K562 (cell line): ENCODE measurements at regions not wholly inside any gene's neighbourhood (a gene's known extent, or its start where the extent isn't known, plus 50 kb on each side); places are given as distances from the start of the nearest gene placed in this dataset.

Source experiments
- KLF10 ChIP-seq: fragments of 250-450 bp; sonication (Bioruptor Pico); IDR thresholded peaks from 2 replicates; pipeline ENCODE4 v1.6.1; 2021; ENCODE audit warnings: matching md5 sums
- KLF16 ChIP-seq: IDR thresholded peaks from 2 replicates; pipeline ENCODE4 v1.6.1; 2016; ENCODE audit warnings: antibody characterized with exemption
- NCOR1 ChIP-seq: fragments of 450-650 bp; IDR thresholded peaks from 2 replicates; pipeline ENCODE4 v1.6.1; 2016; ENCODE audit warnings: mild to moderate bottlenecking, moderate library complexity
- POLR2A ChIP-seq: fragments of 450-650 bp; conservative IDR thresholded peaks from 2 replicates; pipeline ENCODE4 v1.6.1; 2016
- TAF1 ChIP-seq: IDR thresholded peaks from 2 replicates; pipeline ENCODE4 v1.6.1; 2011; ENCODE audit warnings: mild to moderate bottlenecking, low read length, moderate library complexity; ENCODE audit not compliant: insufficient read depth, control insufficient read depth, severe bottlenecking; ENCODE audit errors: extremely low read depth
- ZC3H4 ChIP-seq: sonication (generic); formaldehyde crosslinking; IDR thresholded peaks from 2 replicates; pipeline ENCODE4 v1.9.0; 2021; ENCODE audit warnings: missing genetic modification reagents, borderline replicate concordance
- ZNF282 ChIP-seq: sonication (generic); formaldehyde crosslinking; IDR thresholded peaks from 2 replicates; pipeline ENCODE4 v1.8.1; 2023; ENCODE audit warnings: missing genetic modification reagents
- ZNF707 ChIP-seq: fragments of 250-450 bp; sonication (Bioruptor Pico); conservative IDR thresholded peaks from 2 replicates; pipeline ENCODE4 v1.8.0; 2022; ENCODE audit warnings: inconsistent platforms, mild to moderate bottlenecking, moderate library complexity
- TF ChIP-seq, protein P1 (sequence below): fragments of 450-650 bp; IDR thresholded peaks from 2 replicates; pipeline ENCODE4 v1.6.1; 2016
- TF ChIP-seq, protein P2 (sequence below): sonication (generic); formaldehyde crosslinking; IDR thresholded peaks from 2 replicates; pipeline ENCODE4 v1.8.0; 2022; ENCODE audit warnings: mild to moderate bottlenecking, low read depth, missing genetic modification reagents
- TF ChIP-seq, protein P3 (sequence below), 3 experiments: IDR thresholded peaks in 2 of 3; conservative IDR thresholded peaks in 1 of 3; 2 replicates each; pipeline ENCODE4 v1.5.1; 2011 to 2012; ENCODE audit warnings: low read length in 3 of 3, mild to moderate bottlenecking in 3 of 3, control low read depth in 2 of 3, improper control_type of control experiment in 1 of 3, inconsistent platforms in 1 of 3, low read depth in 1 of 3, mixed read lengths in 1 of 3, moderate library complexity in 1 of 3; ENCODE audit not compliant: insufficient read depth in 2 of 3
- TF ChIP-seq, protein P4 (sequence below), 2 experiments: fragments of 450-650 bp; IDR thresholded peaks; 2 replicates each; pipeline ENCODE4 v1.6.1; 2016

DNA sequence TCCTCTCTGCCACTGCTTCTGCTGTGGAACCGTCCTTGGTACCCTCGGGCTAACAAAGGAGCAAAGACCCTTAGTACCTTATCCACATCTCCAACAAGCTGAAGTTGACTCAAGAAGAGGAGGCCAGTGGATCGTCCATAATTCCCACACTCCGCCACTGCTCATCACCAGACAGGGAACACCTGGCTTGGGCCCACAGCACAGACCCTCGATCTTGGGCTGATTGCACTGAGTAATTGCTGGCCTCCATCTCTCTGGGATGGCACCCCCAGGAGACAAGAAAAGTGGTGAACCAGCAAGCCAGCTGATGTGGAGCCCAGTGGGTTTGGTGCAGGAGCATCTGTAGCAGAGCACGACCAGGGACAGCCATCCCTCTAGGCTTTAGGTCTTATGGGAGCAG lies 109.4 kb upstream of the GRIK2 start:
- TF ChIP-seq ZNF282 = no peak
- no peak for TF ChIP-seq KLF16
- TF ChIP-seq POLR2A = no peak
- no peak for TF ChIP-seq KLF10 (CRISPR knock-in tag)
- TF ChIP-seq, protein P1, sequence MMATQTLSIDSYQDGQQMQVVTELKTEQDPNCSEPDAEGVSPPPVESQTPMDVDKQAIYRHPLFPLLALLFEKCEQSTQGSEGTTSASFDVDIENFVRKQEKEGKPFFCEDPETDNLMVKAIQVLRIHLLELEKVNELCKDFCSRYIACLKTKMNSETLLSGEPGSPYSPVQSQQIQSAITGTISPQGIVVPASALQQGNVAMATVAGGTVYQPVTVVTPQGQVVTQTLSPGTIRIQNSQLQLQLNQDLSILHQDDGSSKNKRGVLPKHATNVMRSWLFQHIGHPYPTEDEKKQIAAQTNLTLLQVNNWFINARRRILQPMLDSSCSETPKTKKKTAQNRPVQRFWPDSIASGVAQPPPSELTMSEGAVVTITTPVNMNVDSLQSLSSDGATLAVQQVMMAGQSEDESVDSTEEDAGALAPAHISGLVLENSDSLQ = no peak
- TF ChIP-seq ZNF707 = no peak
- TF ChIP-seq, protein P2, sequence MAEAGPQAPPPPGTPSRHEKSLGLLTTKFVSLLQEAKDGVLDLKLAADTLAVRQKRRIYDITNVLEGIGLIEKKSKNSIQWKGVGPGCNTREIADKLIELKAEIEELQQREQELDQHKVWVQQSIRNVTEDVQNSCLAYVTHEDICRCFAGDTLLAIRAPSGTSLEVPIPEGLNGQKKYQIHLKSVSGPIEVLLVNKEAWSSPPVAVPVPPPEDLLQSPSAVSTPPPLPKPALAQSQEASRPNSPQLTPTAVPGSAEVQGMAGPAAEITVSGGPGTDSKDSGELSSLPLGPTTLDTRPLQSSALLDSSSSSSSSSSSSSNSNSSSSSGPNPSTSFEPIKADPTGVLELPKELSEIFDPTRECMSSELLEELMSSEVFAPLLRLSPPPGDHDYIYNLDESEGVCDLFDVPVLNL (CRISPR knock-in tag) = no peak
- no peak for TF ChIP-seq TAF1
- no peak for TF ChIP-seq ZC3H4 (CRISPR knock-in tag)
- TF ChIP-seq, protein P3, sequence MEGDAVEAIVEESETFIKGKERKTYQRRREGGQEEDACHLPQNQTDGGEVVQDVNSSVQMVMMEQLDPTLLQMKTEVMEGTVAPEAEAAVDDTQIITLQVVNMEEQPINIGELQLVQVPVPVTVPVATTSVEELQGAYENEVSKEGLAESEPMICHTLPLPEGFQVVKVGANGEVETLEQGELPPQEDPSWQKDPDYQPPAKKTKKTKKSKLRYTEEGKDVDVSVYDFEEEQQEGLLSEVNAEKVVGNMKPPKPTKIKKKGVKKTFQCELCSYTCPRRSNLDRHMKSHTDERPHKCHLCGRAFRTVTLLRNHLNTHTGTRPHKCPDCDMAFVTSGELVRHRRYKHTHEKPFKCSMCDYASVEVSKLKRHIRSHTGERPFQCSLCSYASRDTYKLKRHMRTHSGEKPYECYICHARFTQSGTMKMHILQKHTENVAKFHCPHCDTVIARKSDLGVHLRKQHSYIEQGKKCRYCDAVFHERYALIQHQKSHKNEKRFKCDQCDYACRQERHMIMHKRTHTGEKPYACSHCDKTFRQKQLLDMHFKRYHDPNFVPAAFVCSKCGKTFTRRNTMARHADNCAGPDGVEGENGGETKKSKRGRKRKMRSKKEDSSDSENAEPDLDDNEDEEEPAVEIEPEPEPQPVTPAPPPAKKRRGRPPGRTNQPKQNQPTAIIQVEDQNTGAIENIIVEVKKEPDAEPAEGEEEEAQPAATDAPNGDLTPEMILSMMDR (IDR thresholded peaks at IDR 0.05 in 2 of 3, conservative IDR thresholded peaks at IDR 0.05 in 1 of 3; ENCODE audit: insufficient read depth in 2 of 3, low read depth in 1 of 3, low read length in 3 of 3) = no peak
- TF ChIP-seq NCOR1 = no peak
- TF ChIP-seq, protein P4, sequence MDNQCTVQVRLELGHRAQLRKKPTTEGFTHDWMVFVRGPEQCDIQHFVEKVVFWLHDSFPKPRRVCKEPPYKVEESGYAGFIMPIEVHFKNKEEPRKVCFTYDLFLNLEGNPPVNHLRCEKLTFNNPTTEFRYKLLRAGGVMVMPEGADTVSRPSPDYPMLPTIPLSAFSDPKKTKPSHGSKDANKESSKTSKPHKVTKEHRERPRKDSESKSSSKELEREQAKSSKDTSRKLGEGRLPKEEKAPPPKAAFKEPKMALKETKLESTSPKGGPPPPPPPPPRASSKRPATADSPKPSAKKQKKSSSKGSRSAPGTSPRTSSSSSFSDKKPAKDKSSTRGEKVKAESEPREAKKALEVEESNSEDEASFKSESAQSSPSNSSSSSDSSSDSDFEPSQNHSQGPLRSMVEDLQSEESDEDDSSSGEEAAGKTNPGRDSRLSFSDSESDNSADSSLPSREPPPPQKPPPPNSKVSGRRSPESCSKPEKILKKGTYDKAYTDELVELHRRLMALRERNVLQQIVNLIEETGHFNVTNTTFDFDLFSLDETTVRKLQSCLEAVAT (IDR thresholded peaks at IDR 0.05) = no peak
